OCI-LY7 (cell line): ENCODE measurements at regions not wholly inside any gene's neighbourhood (a gene's known extent, or its start where the extent isn't known, plus 50 kb on each side); places are given as distances from the start of the nearest gene placed in this dataset.

Source experiments
- EZH2phosphoT487 ChIP-seq: fragments of 200-600 bp; sonication (generic); IDR thresholded peaks from 2 replicates; pipeline ENCODE4 v1.6.1; 2018; ENCODE audit warnings: low read depth, borderline replicate concordance, mild to moderate bottlenecking, mixed run types, antibody characterized with exemption, low read length, moderate library complexity, mixed read lengths
- TF ChIP-seq, protein P1 (sequence below): fragments of 200-600 bp; sonication (generic); conservative IDR thresholded peaks from 2 replicates; pipeline ENCODE4 v1.5.1; 2014; ENCODE audit warnings: mild to moderate bottlenecking, antibody characterized with exemption, low read length, moderate library complexity, mixed read lengths

- TF ChIP-seq, protein P1, sequence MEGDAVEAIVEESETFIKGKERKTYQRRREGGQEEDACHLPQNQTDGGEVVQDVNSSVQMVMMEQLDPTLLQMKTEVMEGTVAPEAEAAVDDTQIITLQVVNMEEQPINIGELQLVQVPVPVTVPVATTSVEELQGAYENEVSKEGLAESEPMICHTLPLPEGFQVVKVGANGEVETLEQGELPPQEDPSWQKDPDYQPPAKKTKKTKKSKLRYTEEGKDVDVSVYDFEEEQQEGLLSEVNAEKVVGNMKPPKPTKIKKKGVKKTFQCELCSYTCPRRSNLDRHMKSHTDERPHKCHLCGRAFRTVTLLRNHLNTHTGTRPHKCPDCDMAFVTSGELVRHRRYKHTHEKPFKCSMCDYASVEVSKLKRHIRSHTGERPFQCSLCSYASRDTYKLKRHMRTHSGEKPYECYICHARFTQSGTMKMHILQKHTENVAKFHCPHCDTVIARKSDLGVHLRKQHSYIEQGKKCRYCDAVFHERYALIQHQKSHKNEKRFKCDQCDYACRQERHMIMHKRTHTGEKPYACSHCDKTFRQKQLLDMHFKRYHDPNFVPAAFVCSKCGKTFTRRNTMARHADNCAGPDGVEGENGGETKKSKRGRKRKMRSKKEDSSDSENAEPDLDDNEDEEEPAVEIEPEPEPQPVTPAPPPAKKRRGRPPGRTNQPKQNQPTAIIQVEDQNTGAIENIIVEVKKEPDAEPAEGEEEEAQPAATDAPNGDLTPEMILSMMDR = no peak
- TF ChIP-seq EZH2phosphoT487 = no peak
Observed at GRCh38 chr10:10788761-10789160, 228.9 kb upstream of the CELF2 start.
